ENCODE measurements at regions not wholly inside any gene's neighbourhood (a gene's known extent, or its start where the extent isn't known, plus 50 kb on each side); places are given as distances from the start of the nearest gene placed in this dataset.

DNA sequence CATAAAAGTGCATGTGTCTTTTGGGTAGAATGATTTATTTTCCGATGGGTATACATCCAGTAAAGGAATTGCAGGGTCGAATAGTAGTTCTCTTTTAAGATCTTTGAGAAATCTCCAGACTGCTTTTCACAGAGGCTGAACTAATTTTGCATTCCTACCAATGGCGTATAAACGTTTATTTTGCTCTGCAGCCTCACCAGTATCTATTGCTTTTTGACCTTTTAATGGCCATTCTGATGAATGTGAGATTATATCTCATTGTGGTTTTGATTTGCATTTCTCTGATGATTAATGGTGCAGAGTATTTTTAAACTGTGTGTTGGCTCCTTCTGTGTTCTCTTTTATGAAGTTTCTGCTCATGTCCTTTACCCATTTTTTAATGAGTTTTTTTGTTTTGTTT, 1020.1 kb downstream of the NXPH1 start:
- no peak overlapping the region for H2AFZ ChIP-seq (ENCODE audit: low read length)
- TF ChIP-seq, protein P1, sequence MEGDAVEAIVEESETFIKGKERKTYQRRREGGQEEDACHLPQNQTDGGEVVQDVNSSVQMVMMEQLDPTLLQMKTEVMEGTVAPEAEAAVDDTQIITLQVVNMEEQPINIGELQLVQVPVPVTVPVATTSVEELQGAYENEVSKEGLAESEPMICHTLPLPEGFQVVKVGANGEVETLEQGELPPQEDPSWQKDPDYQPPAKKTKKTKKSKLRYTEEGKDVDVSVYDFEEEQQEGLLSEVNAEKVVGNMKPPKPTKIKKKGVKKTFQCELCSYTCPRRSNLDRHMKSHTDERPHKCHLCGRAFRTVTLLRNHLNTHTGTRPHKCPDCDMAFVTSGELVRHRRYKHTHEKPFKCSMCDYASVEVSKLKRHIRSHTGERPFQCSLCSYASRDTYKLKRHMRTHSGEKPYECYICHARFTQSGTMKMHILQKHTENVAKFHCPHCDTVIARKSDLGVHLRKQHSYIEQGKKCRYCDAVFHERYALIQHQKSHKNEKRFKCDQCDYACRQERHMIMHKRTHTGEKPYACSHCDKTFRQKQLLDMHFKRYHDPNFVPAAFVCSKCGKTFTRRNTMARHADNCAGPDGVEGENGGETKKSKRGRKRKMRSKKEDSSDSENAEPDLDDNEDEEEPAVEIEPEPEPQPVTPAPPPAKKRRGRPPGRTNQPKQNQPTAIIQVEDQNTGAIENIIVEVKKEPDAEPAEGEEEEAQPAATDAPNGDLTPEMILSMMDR (IDR thresholded peaks at IDR 0.05; ENCODE audit: low read length): no peak
- TF ChIP-seq EZH2 (IDR thresholded peaks at IDR 0.05; ENCODE audit: borderline replicate concordance, low read length): no peak
- no peaks in the 10 kb centered on the region for H3F3A ChIP-seq (ENCODE audit: insufficient read depth, low read length)
- H3K9ac ChIP-seq (ENCODE audit: low read length): no peak overlapping the region
- no peaks in the 10 kb centered on the region for H3K4me1 ChIP-seq (ENCODE audit: insufficient read depth, low read length, severe bottlenecking)
- H3K9me2 ChIP-seq (ENCODE audit: low read depth, low read length): no peaks in the 10 kb centered on the region
- H3K4me2 ChIP-seq (ENCODE audit: low read length): no peak overlapping the region
- H3K36me3 ChIP-seq (ENCODE audit: insufficient read depth, low read length): no peaks in the 10 kb centered on the region
- no peaks in the 10 kb centered on the region for H3K79me2 ChIP-seq (ENCODE audit: insufficient read depth, low read length)
- H4K20me1 ChIP-seq (ENCODE audit: insufficient read depth, low read length): no peaks in the 10 kb centered on the region
- H3K9me3 ChIP-seq (ENCODE audit: low read length): no peaks in the 10 kb centered on the region
- no peak overlapping the region for H3K27ac ChIP-seq (ENCODE audit: low read depth, low read length, poor library complexity, severe bottlenecking)
- H3K4me3 ChIP-seq (ENCODE audit: low read depth, low read length, poor library complexity, severe bottlenecking): no peak overlapping the region
- H3K27me3 ChIP-seq (ENCODE audit: insufficient read depth, low read length): no peaks in the 10 kb centered on the region

DNA sequence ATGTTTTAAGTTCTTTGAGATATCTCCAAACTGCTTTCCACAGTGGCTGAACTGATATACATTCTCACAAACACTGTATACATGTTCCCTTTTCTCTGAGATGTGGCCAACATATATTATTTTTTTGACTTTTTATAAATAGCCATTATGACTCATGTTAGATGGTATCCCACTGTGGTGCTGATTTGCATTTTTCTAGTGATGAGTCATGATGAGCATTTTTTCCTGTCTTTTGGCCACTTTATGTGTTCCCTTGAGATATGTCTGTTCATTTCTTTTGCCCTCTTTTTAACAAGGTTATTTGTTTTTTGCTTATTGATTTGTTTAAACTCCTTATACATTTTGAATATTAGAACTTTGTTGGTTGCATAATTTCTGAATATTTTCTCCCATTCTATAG, 1055.1 kb downstream of the NXPH1 start:
- Histone ChIP-seq H3K27me3 (ENCODE audit: insufficient read depth, low read length) (no peaks in the 10 kb centered on the region), H3K9me2 (ENCODE audit: low read depth, low read length) (no peaks in the 10 kb centered on the region), H4K20me1 (ENCODE audit: insufficient read depth, low read length) (no peaks in the 10 kb centered on the region), H3K4me3 (ENCODE audit: low read depth, low read length, poor library complexity, severe bottlenecking) (no peak overlapping the region), H3K9me3 (ENCODE audit: low read length) (no peaks in the 10 kb centered on the region), H3K79me2 (ENCODE audit: insufficient read depth, low read length) (no peaks in the 10 kb centered on the region), H3K4me2 (ENCODE audit: low read length) (no peak overlapping the region), H3F3A (ENCODE audit: insufficient read depth, low read length) (no peaks in the 10 kb centered on the region), H2AFZ (ENCODE audit: low read length) (no peak overlapping the region), H3K4me1 (ENCODE audit: insufficient read depth, low read length, severe bottlenecking) (no peaks in the 10 kb centered on the region), H3K36me3 (ENCODE audit: insufficient read depth, low read length) (no peaks in the 10 kb centered on the region), H3K9ac (ENCODE audit: low read length) (no peak overlapping the region), H3K27ac (ENCODE audit: low read depth, low read length, poor library complexity, severe bottlenecking) (no peak overlapping the region)
- TF ChIP-seq EZH2 (IDR thresholded peaks at IDR 0.05; ENCODE audit: borderline replicate concordance, low read length): no peak
- TF ChIP-seq, protein P1 (IDR thresholded peaks at IDR 0.05; ENCODE audit: low read length): no peak

DNA sequence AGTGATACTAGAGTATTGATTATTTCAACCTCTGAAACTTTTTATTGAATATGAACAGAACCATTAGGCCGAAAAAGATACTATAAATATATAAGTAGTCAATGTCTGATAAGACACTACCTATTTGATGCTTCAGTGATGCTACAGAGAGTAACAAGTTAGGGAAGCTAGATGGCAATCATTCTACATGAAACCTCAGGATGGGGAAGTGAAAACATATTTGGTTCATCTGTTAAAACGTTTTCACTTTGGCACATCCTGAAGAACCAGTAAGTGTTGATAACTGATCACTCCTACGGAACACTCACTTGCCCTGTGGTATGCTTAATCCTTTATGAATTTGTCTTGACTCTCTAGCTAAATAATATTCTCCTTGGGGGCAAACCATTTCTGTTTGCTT, 1064.9 kb downstream of the NXPH1 start:
- Histone ChIP-seq H3K9ac (ENCODE audit: low read length) (no peak overlapping the region), H3K79me2 (ENCODE audit: insufficient read depth, low read length) (no peaks in the 10 kb centered on the region), H3K27me3 (ENCODE audit: insufficient read depth, low read length) (no peaks in the 10 kb centered on the region), H3K4me1 (ENCODE audit: insufficient read depth, low read length, severe bottlenecking) (no peaks in the 10 kb centered on the region), H3F3A (ENCODE audit: insufficient read depth, low read length) (no peaks in the 10 kb centered on the region), H2AFZ (ENCODE audit: low read length) (no peak overlapping the region), H3K9me3 (ENCODE audit: low read length) (no peaks in the 10 kb centered on the region), H3K4me2 (ENCODE audit: low read length) (no peak overlapping the region), H3K4me3 (ENCODE audit: low read depth, low read length, poor library complexity, severe bottlenecking) (no peak overlapping the region), H3K36me3 (ENCODE audit: insufficient read depth, low read length) (no peaks in the 10 kb centered on the region), H3K9me2 (ENCODE audit: low read depth, low read length) (no peaks in the 10 kb centered on the region), H3K27ac (ENCODE audit: low read depth, low read length, poor library complexity, severe bottlenecking) (no peak overlapping the region), H4K20me1 (ENCODE audit: insufficient read depth, low read length) (no peaks in the 10 kb centered on the region)
- no peak for TF ChIP-seq EZH2 (IDR thresholded peaks at IDR 0.05; ENCODE audit: borderline replicate concordance, low read length)
- TF ChIP-seq, protein P1 (IDR thresholded peaks at IDR 0.05; ENCODE audit: low read length): no peak

Measured in OCI-LY1 (cell line).